G401.6 (cell line): ENCODE measurements at regions not wholly inside any gene's neighbourhood (a gene's known extent, or its start where the extent isn't known, plus 50 kb on each side); places are given as distances from the start of the nearest gene placed in this dataset.
A peak's percentile ranks its signal among the peaks of the same experiment; 100 is the strongest.

Experiments
- FAIRE-seq: peaks from 2 replicates; lab custom pipeline; 2012; peaks lifted over from hg19 to GRCh38; lab: Jason Lieb, UNC

GRCh38 chr14:26766726-26767125 lies 168.9 kb upstream of the NOVA1 start:
- FAIRE-seq: no peak

GRCh38 chr14:26773906-26774593 lies 176.2 kb upstream of the NOVA1 start:
- FAIRE-seq: no peak

- FAIRE-seq: no peak
Observed at GRCh38 chr14:26775765-26776563, 178.1 kb upstream of the NOVA1 start.

GRCh38 chr14:26791117-26791806 lies 193.4 kb upstream of the NOVA1 start:
- no peak for FAIRE-seq

GRCh38 chr14:26794731-26795130 lies 196.9 kb upstream of the NOVA1 start:
- FAIRE-seq: no peak

GRCh38 chr14:26808407-26808806 lies 210.6 kb upstream of the NOVA1 start:
- FAIRE-seq: no peak

GRCh38 chr14:26810631-26811030 lies 212.8 kb upstream of the NOVA1 start:
- no peak for FAIRE-seq

GRCh38 chr14:26811756-26812305 lies 214.0 kb upstream of the NOVA1 start:
- no peak for FAIRE-seq

- no peak for FAIRE-seq
Observed at GRCh38 chr14:26820138-26820537, 222.3 kb upstream of the NOVA1 start.

GRCh38 chr14:26820572-26820971 lies 222.7 kb upstream of the NOVA1 start:
- no peak for FAIRE-seq

- no peak for FAIRE-seq
Observed at GRCh38 chr14:26828741-26829140, 230.9 kb upstream of the NOVA1 start.

- no peak for FAIRE-seq
Observed at GRCh38 chr14:26833621-26834176, 235.9 kb upstream of the NOVA1 start.

- no peak for FAIRE-seq
Observed at GRCh38 chr14:26835979-26836570, 238.2 kb upstream of the NOVA1 start.

- FAIRE-seq: no peak
Observed at GRCh38 chr14:26839481-26839880, 241.6 kb upstream of the NOVA1 start.

- FAIRE-seq: peak; percentile 3
Observed at GRCh38 chr14:26841326-26841725, 243.5 kb upstream of the NOVA1 start.

GRCh38 chr14:26841920-26842741 lies 244.3 kb upstream of the NOVA1 start:
- peak; percentile 98 for FAIRE-seq

- FAIRE-seq: no peak
Observed at GRCh38 chr14:26845151-26845818, 247.5 kb upstream of the NOVA1 start.

- FAIRE-seq: no peak
Observed at GRCh38 chr14:26846388-26846787, 248.6 kb upstream of the NOVA1 start.

GRCh38 chr14:26849514-26849913 lies 251.7 kb upstream of the NOVA1 start:
- FAIRE-seq: no peak

GRCh38 chr14:26851793-26852192 lies 254.0 kb upstream of the NOVA1 start:
- FAIRE-seq: no peak
